Fibroblast of villous mesenchyme (primary cell): ENCODE measurements at regions not wholly inside any gene's neighbourhood (a gene's known extent, or its start where the extent isn't known, plus 50 kb on each side); places are given as distances from the start of the nearest gene placed in this dataset.
A peak's percentile ranks its signal among the peaks of the same experiment; 100 is the strongest.

Source experiments
- DNase-seq: peaks from one replicate; pipeline ENCODE4 v3.0.0-alpha.2; 2010; ENCODE audit warnings: low read depth
- H3K4me3 ChIP-seq: 2 replicates; pipeline ENCODE4 v1.5.1; 2011; ENCODE audit warnings: low read depth, mild to moderate bottlenecking, low read length
- CTCF ChIP-seq: IDR thresholded peaks from 2 replicates; pipeline ENCODE4 v1.5.1; 2012; ENCODE audit warnings: low read depth, mild to moderate bottlenecking, low read length; ENCODE audit not compliant: insufficient read depth

GRCh38 chr5:34525761-34526160 is 130.4 kb upstream of the RAI14 start:
- no peak for DNase-seq
- H3K4me3 ChIP-seq = no peak overlapping the region
- no peak for TF ChIP-seq CTCF

GRCh38 chr5:34526682-34527305 is 129.3 kb upstream of the RAI14 start:
- H3K4me3 ChIP-seq = no peak overlapping the region
- DNase-seq = no peak
- no peak for TF ChIP-seq CTCF

GRCh38 chr5:34529581-34530331 is 126.4 kb upstream of the RAI14 start:
- peak; percentile 59 for DNase-seq
- no peak overlapping the region for H3K4me3 ChIP-seq
- no peak for TF ChIP-seq CTCF

- H3K4me3 ChIP-seq = no peak overlapping the region
- no peak for TF ChIP-seq CTCF
- peak; percentile 73 for DNase-seq
Measured at GRCh38 chr5:34530637-34531036, 125.5 kb upstream of the RAI14 start.

- peak; percentile 32 for DNase-seq
- TF ChIP-seq CTCF = no peak
- no peak overlapping the region for H3K4me3 ChIP-seq
Measured at GRCh38 chr5:34531751-34532360, 124.3 kb upstream of the RAI14 start.

- no peak for TF ChIP-seq CTCF
- H3K4me3 ChIP-seq = no peak overlapping the region
- DNase-seq = peak; percentile 83
Measured at GRCh38 chr5:34533582-34534522, 122.3 kb upstream of the RAI14 start.
